Activated T-cell treated with anti-CD3 and anti-CD28 coated beads, Interleukin-2, amount 50 U/mL, for 72 hours (primary cell): ENCODE measurements at regions not wholly inside any gene's neighbourhood (a gene's known extent, or its start where the extent isn't known, plus 50 kb on each side); places are given as distances from the start of the nearest gene placed in this dataset.

Experiments used
- ATAC-seq, 2 donors: fragments of 150-1000 bp; cut with Tn5 transposase; replicated peaks in 1 of 2; 2 replicates each; pipeline ENCODE4 v1.10.0; 2021; ENCODE audit warnings: moderate library complexity in 2 of 2, mild to moderate bottlenecking in 1 of 2
- DNase-seq, 2 donors: peaks; one replicate each; pipeline ENCODE4 v3.0.0; 2021 to 2022; ENCODE audit warnings: mixed read lengths in 1 of 2
- H3K27ac Mint-ChIP-seq: one replicate; pipeline ENCODE4 v1.8.0; 2022; ENCODE audit warnings: mild to moderate bottlenecking, moderate library complexity, mixed read lengths
- H3K27me3 Mint-ChIP-seq: one replicate; pipeline ENCODE4 v1.8.0; 2022; ENCODE audit warnings: low read depth, mixed read lengths
- H3K36me3 Mint-ChIP-seq, 2 donors: one replicate each; pipeline ENCODE4 v1.8.0; 2022; ENCODE audit warnings: mixed read lengths in 2 of 2, mild to moderate bottlenecking in 1 of 2; ENCODE audit not compliant: insufficient read depth in 2 of 2
- H3K4me1 Mint-ChIP-seq: one replicate; pipeline ENCODE4 v1.8.0; 2022; ENCODE audit warnings: low read depth, mixed read lengths
- H3K4me3 Mint-ChIP-seq, 2 donors: one replicate each; pipeline ENCODE4 v1.8.0; 2022; ENCODE audit warnings: mild to moderate bottlenecking in 2 of 2, mixed read lengths in 2 of 2, moderate library complexity in 2 of 2
- H3K9me3 Mint-ChIP-seq, 2 donors: one replicate each; pipeline ENCODE4 v1.8.0; 2022; ENCODE audit warnings: mixed read lengths in 2 of 2

- no peaks in the 10 kb centered on the region for H3K4me1 Mint-ChIP-seq
- DNase-seq (no peak), ATAC-seq (no peak)
- H3K36me3 Mint-ChIP-seq: no peaks in the 10 kb centered on the region
- H3K27me3 Mint-ChIP-seq: peaks cover 10% of the 10 kb centered on the region
- no peak overlapping the region for H3K27ac Mint-ChIP-seq
- no peak overlapping the region for H3K4me3 Mint-ChIP-seq
- peaks cover 0 to 2% of the 10 kb centered on the region in 2 donors for H3K9me3 Mint-ChIP-seq
These were observed 196.4 kb downstream of the FBXO8 start for GRCh38 chr4:174086829-174087799.

- H3K9me3 Mint-ChIP-seq: no peaks in the 10 kb centered on the region
- no peak overlapping the region for H3K27ac Mint-ChIP-seq
- H3K36me3 Mint-ChIP-seq: no peaks in the 10 kb centered on the region
- no peaks in the 10 kb centered on the region for H3K4me1 Mint-ChIP-seq
- H3K27me3 Mint-ChIP-seq: peaks cover 10% of the 10 kb centered on the region
- DNase-seq: no peak
- no peak overlapping the region for H3K4me3 Mint-ChIP-seq
- no peak for ATAC-seq
These were observed 198.5 kb downstream of the FBXO8 start for GRCh38 chr4:174084981-174085380.

- Mint-ChIP-seq H3K4me1 (no peaks in the 10 kb centered on the region), H3K36me3 (no peaks in the 10 kb centered on the region), H3K4me3 (no peak overlapping the region), H3K9me3 (no peaks in the 10 kb centered on the region), H3K27ac (no peak overlapping the region), H3K27me3 (peaks cover 10% of the 10 kb centered on the region)
- DNase-seq: no peak
- ATAC-seq: no peak
These were observed 198.9 kb downstream of the FBXO8 start for GRCh38 chr4:174084542-174084941.

- Mint-ChIP-seq H3K27me3 (peaks cover 7% of the 10 kb centered on the region), H3K36me3 (no peaks in the 10 kb centered on the region), H3K27ac (no peak overlapping the region), H3K4me1 (no peaks in the 10 kb centered on the region), H3K9me3 (no peaks in the 10 kb centered on the region), H3K4me3 (no peak overlapping the region)
- no peak for ATAC-seq
- no peak for DNase-seq
These were observed 203.1 kb downstream of the FBXO8 start for GRCh38 chr4:174080361-174080760.

- H3K27me3 Mint-ChIP-seq: peaks cover 5% of the 10 kb centered on the region
- H3K27ac Mint-ChIP-seq: no peak overlapping the region
- DNase-seq (no peak), ATAC-seq (no peak)
- H3K9me3 Mint-ChIP-seq: no peaks in the 10 kb centered on the region
- H3K4me3 Mint-ChIP-seq: no peak overlapping the region
- H3K36me3 Mint-ChIP-seq: no peaks in the 10 kb centered on the region
- H3K4me1 Mint-ChIP-seq: no peaks in the 10 kb centered on the region
These were observed 211.9 kb downstream of the FBXO8 start for GRCh38 chr4:174071595-174071994.

GRCh38 chr4:174069848-174070330 lies 213.6 kb downstream of the FBXO8 start:
- DNase-seq (no peak), ATAC-seq (no peak)
- peaks cover 5% of the 10 kb centered on the region for H3K27me3 Mint-ChIP-seq
- H3K27ac Mint-ChIP-seq: no peak overlapping the region
- no peak overlapping the region for H3K4me3 Mint-ChIP-seq
- H3K9me3 Mint-ChIP-seq: no peaks in the 10 kb centered on the region
- no peaks in the 10 kb centered on the region for H3K4me1 Mint-ChIP-seq
- H3K36me3 Mint-ChIP-seq: no peaks in the 10 kb centered on the region

GRCh38 chr4:174066611-174067205 lies 216.8 kb downstream of the FBXO8 start:
- no peak overlapping the region for H3K4me3 Mint-ChIP-seq
- ATAC-seq (no peak), DNase-seq (no peak)
- H3K4me1 Mint-ChIP-seq: no peaks in the 10 kb centered on the region
- no peak overlapping the region for H3K27ac Mint-ChIP-seq
- H3K36me3 Mint-ChIP-seq: no peaks in the 10 kb centered on the region
- H3K27me3 Mint-ChIP-seq: peaks cover 5% of the 10 kb centered on the region
- no peaks in the 10 kb centered on the region for H3K9me3 Mint-ChIP-seq

GRCh38 chr4:174062831-174063230 lies 220.6 kb downstream of the FBXO8 start:
- Mint-ChIP-seq H3K4me3 (no peak overlapping the region), H3K4me1 (no peaks in the 10 kb centered on the region), H3K27ac (no peak overlapping the region), H3K36me3 (no peaks in the 10 kb centered on the region), H3K27me3 (no peaks in the 10 kb centered on the region), H3K9me3 (no peaks in the 10 kb centered on the region)
- no peak for DNase-seq
- ATAC-seq: no peak

GRCh38 chr4:174061026-174061425 lies 222.4 kb downstream of the FBXO8 start:
- no peaks in the 10 kb centered on the region for H3K27me3 Mint-ChIP-seq

GRCh38 chr4:174058846-174059245 lies 224.6 kb downstream of the FBXO8 start:
- ATAC-seq: no peak
- H3K9me3 Mint-ChIP-seq: peaks cover 0 to 1% of the 10 kb centered on the region in 2 donors
- no peaks in the 10 kb centered on the region for H3K27me3 Mint-ChIP-seq
- no peak for DNase-seq
- no peaks in the 10 kb centered on the region for H3K4me1 Mint-ChIP-seq
- no peak overlapping the region for H3K4me3 Mint-ChIP-seq
- H3K36me3 Mint-ChIP-seq: no peaks in the 10 kb centered on the region
- no peak overlapping the region for H3K27ac Mint-ChIP-seq

More at GRCh38 chr4:174061026-174061425, 222.4 kb downstream of the FBXO8 start:
- Mint-ChIP-seq H3K9me3 (no peaks in the 10 kb centered on the region), H3K4me3 (no peak overlapping the region), H3K36me3 (no peaks in the 10 kb centered on the region), H3K27ac (no peak overlapping the region), H3K4me1 (no peaks in the 10 kb centered on the region)
- DNase-seq: no peak
- no peak for ATAC-seq

GRCh38 chr4:174056959-174057358 lies 226.5 kb downstream of the FBXO8 start:
- no peak for ATAC-seq
- no peak overlapping the region for H3K4me3 Mint-ChIP-seq
- peaks cover 0 to 1% of the 10 kb centered on the region in 2 donors for H3K9me3 Mint-ChIP-seq
- DNase-seq: no peak
- H3K4me1 Mint-ChIP-seq: no peaks in the 10 kb centered on the region
- H3K27ac Mint-ChIP-seq: no peak overlapping the region
- no peaks in the 10 kb centered on the region for H3K36me3 Mint-ChIP-seq
- H3K27me3 Mint-ChIP-seq: no peaks in the 10 kb centered on the region

GRCh38 chr4:174055344-174055743 lies 228.1 kb downstream of the FBXO8 start:
- no peaks in the 10 kb centered on the region for H3K4me1 Mint-ChIP-seq
- no peak for ATAC-seq
- no peak for DNase-seq
- no peak overlapping the region for H3K4me3 Mint-ChIP-seq
- H3K27ac Mint-ChIP-seq: no peak overlapping the region
- no peaks in the 10 kb centered on the region for H3K27me3 Mint-ChIP-seq
- H3K36me3 Mint-ChIP-seq: no peaks in the 10 kb centered on the region
- peaks cover 0 to 1% of the 10 kb centered on the region in 2 donors for H3K9me3 Mint-ChIP-seq

- peaks cover 0 to 1% of the 10 kb centered on the region in 2 donors for H3K9me3 Mint-ChIP-seq
- DNase-seq (no peak), ATAC-seq (no peak)
- no peaks in the 10 kb centered on the region for H3K36me3 Mint-ChIP-seq
- H3K27ac Mint-ChIP-seq: no peak overlapping the region
- no peaks in the 10 kb centered on the region for H3K27me3 Mint-ChIP-seq
- H3K4me3 Mint-ChIP-seq: no peak overlapping the region
- H3K4me1 Mint-ChIP-seq: no peaks in the 10 kb centered on the region
These were observed 229.6 kb downstream of the FBXO8 start for GRCh38 chr4:174053895-174054294.
